ENCODE measurements at regions not wholly inside any gene's neighbourhood (a gene's known extent, or its start where the extent isn't known, plus 50 kb on each side); places are given as distances from the start of the nearest gene placed in this dataset.

DNA sequence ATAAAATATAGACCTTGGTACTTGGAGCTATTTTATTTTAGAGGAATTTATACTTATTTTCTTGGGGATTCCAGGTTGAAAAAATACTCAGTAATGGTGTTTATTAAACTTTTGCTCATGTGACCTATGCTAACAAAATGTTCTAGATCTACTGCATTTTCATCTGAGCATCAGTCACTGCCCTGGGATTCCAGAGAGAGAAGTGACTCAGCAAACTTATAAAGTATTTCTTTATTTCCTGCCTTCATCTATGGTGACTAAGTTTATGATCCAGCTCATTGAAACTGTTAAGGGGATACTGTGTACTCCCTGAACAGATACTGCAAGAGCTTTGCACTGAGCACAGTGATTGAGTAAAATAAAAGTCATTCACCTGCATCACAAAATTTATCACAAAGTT is 298.5 kb upstream of the CDH18 start:
- H3K9ac ChIP-seq (ENCODE audit: control insufficient read depth, extremely low read depth, insufficient read depth, low read length), result no peak overlapping the region
- H3K27me3 ChIP-seq (ENCODE audit: control insufficient read depth, extremely low read depth, insufficient read depth, low read length), result no peaks in the 10 kb centered on the region
- no peaks in the 10 kb centered on the region for H3K9me3 ChIP-seq (ENCODE audit: control insufficient read depth, low read depth, low read length)
- dilution Hi-C loops (cut with MboI; ENCODE audit: extremely low pct_ligation_motif_present, low sequenced_read_pairs), result no loop called here
- H2AFZ ChIP-seq (ENCODE audit: control insufficient read depth, low read length), result no peak overlapping the region
- no peak overlapping the region for H3K4me3 ChIP-seq (ENCODE audit: control insufficient read depth in 2 of 3, extremely low read depth in 1 of 3, insufficient read depth in 2 of 3, low read depth in 1 of 3, low read length in 3 of 3)
- no peaks in the 10 kb centered on the region for H3K36me3 ChIP-seq (ENCODE audit: control insufficient read depth in 2 of 2, extremely low read depth in 1 of 2, insufficient read depth in 2 of 2, low read length in 2 of 2)
- no peaks in the 10 kb centered on the region for H4K20me1 ChIP-seq (ENCODE audit: control insufficient read depth, extremely low read depth, insufficient read depth, low read length)
- H3K4me2 ChIP-seq (ENCODE audit: control insufficient read depth, extremely low read depth, insufficient read depth, low read depth, low read length), result no peak overlapping the region
- no peaks in the 10 kb centered on the region for H3K79me2 ChIP-seq (ENCODE audit: control insufficient read depth, insufficient read depth, low read length)
- H3K27ac ChIP-seq (ENCODE audit: control insufficient read depth, insufficient read depth, low read length), result no peak overlapping the region
- no peak for TF ChIP-seq EZH2 (IDR thresholded peaks at IDR 0.05; ENCODE audit: low read length)
- TF ChIP-seq, protein P1, sequence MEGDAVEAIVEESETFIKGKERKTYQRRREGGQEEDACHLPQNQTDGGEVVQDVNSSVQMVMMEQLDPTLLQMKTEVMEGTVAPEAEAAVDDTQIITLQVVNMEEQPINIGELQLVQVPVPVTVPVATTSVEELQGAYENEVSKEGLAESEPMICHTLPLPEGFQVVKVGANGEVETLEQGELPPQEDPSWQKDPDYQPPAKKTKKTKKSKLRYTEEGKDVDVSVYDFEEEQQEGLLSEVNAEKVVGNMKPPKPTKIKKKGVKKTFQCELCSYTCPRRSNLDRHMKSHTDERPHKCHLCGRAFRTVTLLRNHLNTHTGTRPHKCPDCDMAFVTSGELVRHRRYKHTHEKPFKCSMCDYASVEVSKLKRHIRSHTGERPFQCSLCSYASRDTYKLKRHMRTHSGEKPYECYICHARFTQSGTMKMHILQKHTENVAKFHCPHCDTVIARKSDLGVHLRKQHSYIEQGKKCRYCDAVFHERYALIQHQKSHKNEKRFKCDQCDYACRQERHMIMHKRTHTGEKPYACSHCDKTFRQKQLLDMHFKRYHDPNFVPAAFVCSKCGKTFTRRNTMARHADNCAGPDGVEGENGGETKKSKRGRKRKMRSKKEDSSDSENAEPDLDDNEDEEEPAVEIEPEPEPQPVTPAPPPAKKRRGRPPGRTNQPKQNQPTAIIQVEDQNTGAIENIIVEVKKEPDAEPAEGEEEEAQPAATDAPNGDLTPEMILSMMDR (optimal IDR thresholded peaks at IDR 0.05 in 1 of 3, IDR thresholded peaks at IDR 0.05 in 1 of 3, conservative IDR thresholded peaks at IDR 0.05 in 1 of 3; ENCODE audit: extremely low read depth in 1 of 3, insufficient read depth in 2 of 3, low read length in 3 of 3), result no peak
- H3K9me1 ChIP-seq (ENCODE audit: control insufficient read depth, extremely low read depth, insufficient read depth, low read length), result no peaks in the 10 kb centered on the region
- peak; percentile 23 for DNase-seq (ENCODE audit: low read depth, low spot score)
- no peaks in the 10 kb centered on the region for H3K4me1 ChIP-seq (ENCODE audit: control insufficient read depth, extremely low read depth, insufficient read depth, low read length)
- peak; percentile 46 for FAIRE-seq

DNA sequence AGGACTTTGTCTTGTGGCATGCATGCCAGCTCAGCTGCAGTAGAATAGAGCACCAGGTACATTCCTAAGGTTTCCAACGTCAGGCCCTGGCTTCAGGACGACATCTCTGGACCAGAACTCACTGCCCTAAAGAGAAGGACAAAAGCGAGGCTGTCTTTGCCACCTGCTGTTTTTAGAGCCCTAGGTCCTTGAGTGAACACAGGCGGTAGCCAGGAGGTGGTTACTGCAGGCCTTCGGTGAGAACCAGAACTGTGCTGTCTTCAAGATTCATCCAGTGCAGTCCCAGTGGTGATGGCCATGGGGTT is 288.9 kb upstream of the CDH18 start:
- DNase-seq (ENCODE audit: low read depth, low spot score) (no peak), FAIRE-seq (no peak)
- no peak overlapping the region for H3K9ac ChIP-seq (ENCODE audit: control insufficient read depth, extremely low read depth, insufficient read depth, low read length)
- TF ChIP-seq, protein P1 (optimal IDR thresholded peaks at IDR 0.05 in 1 of 3, IDR thresholded peaks at IDR 0.05 in 1 of 3, conservative IDR thresholded peaks at IDR 0.05 in 1 of 3; ENCODE audit: extremely low read depth in 1 of 3, insufficient read depth in 2 of 3, low read length in 3 of 3), result no peak
- TF ChIP-seq EZH2 (IDR thresholded peaks at IDR 0.05; ENCODE audit: low read length), result no peak
- H3K9me3 ChIP-seq (ENCODE audit: control insufficient read depth, low read depth, low read length), result peaks cover 7% of the 10 kb centered on the region
- dilution Hi-C loops (cut with MboI; ENCODE audit: extremely low pct_ligation_motif_present, low sequenced_read_pairs), result no loop called here
- H3K27me3 ChIP-seq (ENCODE audit: control insufficient read depth, extremely low read depth, insufficient read depth, low read length), result no peaks in the 10 kb centered on the region
- H4K20me1 ChIP-seq (ENCODE audit: control insufficient read depth, extremely low read depth, insufficient read depth, low read length), result no peaks in the 10 kb centered on the region
- peak overlapping the region; percentile 73 for H2AFZ ChIP-seq (ENCODE audit: control insufficient read depth, low read length)
- no peaks in the 10 kb centered on the region for H3K79me2 ChIP-seq (ENCODE audit: control insufficient read depth, insufficient read depth, low read length)
- H3K9me1 ChIP-seq (ENCODE audit: control insufficient read depth, extremely low read depth, insufficient read depth, low read length), result no peaks in the 10 kb centered on the region
- H3K4me2 ChIP-seq (ENCODE audit: control insufficient read depth, extremely low read depth, insufficient read depth, low read depth, low read length), result peak overlapping the region; percentile 32
- no peaks in the 10 kb centered on the region for H3K36me3 ChIP-seq (ENCODE audit: control insufficient read depth in 2 of 2, extremely low read depth in 1 of 2, insufficient read depth in 2 of 2, low read length in 2 of 2)
- H3K27ac ChIP-seq (ENCODE audit: control insufficient read depth, insufficient read depth, low read length), result peak overlapping the region; percentile 36
- H3K4me1 ChIP-seq (ENCODE audit: control insufficient read depth, extremely low read depth, insufficient read depth, low read length), result peaks cover 9% of the 10 kb centered on the region
- no peak overlapping the region for H3K4me3 ChIP-seq (ENCODE audit: control insufficient read depth in 2 of 3, extremely low read depth in 1 of 3, insufficient read depth in 2 of 3, low read depth in 1 of 3, low read length in 3 of 3)
